ENCODE measurements at regions not wholly inside any gene's neighbourhood (a gene's known extent, or its start where the extent isn't known, plus 50 kb on each side); places are given as distances from the start of the nearest gene placed in this dataset.

DNA sequence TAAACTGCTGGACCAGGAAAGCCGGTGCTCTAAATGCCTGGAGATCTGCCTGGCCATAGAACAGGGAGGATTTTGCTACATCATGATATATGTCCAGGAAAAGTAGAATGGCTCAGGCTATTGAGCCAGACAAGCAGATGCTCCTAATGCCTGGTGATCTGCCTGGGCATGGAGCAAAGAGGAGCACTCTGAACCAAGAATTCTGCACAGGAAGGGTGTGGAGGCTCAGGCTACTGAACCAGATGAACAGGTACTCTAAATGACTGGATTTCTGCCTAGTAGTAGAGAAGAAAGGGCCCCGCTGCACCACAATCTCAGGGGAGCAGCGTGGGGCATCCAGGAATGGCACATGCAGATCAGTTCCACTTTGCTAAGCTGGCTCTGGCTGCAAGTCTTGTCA, 607.9 kb downstream of the ANKRD50 start:
- TF ChIP-seq, protein P1, sequence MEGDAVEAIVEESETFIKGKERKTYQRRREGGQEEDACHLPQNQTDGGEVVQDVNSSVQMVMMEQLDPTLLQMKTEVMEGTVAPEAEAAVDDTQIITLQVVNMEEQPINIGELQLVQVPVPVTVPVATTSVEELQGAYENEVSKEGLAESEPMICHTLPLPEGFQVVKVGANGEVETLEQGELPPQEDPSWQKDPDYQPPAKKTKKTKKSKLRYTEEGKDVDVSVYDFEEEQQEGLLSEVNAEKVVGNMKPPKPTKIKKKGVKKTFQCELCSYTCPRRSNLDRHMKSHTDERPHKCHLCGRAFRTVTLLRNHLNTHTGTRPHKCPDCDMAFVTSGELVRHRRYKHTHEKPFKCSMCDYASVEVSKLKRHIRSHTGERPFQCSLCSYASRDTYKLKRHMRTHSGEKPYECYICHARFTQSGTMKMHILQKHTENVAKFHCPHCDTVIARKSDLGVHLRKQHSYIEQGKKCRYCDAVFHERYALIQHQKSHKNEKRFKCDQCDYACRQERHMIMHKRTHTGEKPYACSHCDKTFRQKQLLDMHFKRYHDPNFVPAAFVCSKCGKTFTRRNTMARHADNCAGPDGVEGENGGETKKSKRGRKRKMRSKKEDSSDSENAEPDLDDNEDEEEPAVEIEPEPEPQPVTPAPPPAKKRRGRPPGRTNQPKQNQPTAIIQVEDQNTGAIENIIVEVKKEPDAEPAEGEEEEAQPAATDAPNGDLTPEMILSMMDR (IDR thresholded peaks at IDR 0.05): no peak
- TF ChIP-seq POLR2AphosphoS5 (IDR thresholded peaks at IDR 0.05) (no peak), EP300 (IDR thresholded peaks at IDR 0.05) (no peak)

All from upper lobe of left lung (tissue), 4 donors.